GM12878 (cell line): ENCODE measurements at regions not wholly inside any gene's neighbourhood (a gene's known extent, or its start where the extent isn't known, plus 50 kb on each side); places are given as distances from the start of the nearest gene placed in this dataset.

Experiments
- ATAC-seq: fragments of 200-7000 bp; cut with Tn5 transposase; 3 replicates; pipeline ENCODE4 v1.9.1; 2020; ENCODE audit warnings: mild to moderate bottlenecking, moderate library complexity
- BruUV-seq: library from RNA; stranded (reverse); fragments of 400-500 nt; replicated peaks from 2 replicates; lab custom pipeline; 2021; lab: Mats Ljungman, UMichigan
- CTCF ChIA-PET: fragments of 300-600 bp; sonication (Branson Sonifier 250); formaldehyde crosslinking; extraction: SDS; loops from one replicate; lab custom pipeline; 2021; ENCODE audit warnings: inconsistent platforms; lab: Yijun Ruan, JAX
- POLR2A ChIA-PET: fragments of 350-600 bp; formaldehyde crosslinking; extraction: SDS; loops from one replicate; lab custom pipeline; 2021; ENCODE audit warnings: inconsistent platforms; lab: Charles Lee
- RAD21 ChIA-PET: fragments of 300-600 bp; sonication (Branson Sonifier 250); formaldehyde crosslinking; loops from one replicate; lab custom pipeline; 2023; ENCODE audit warnings: antibody characterized with exemption; ENCODE audit not compliant: unreplicated experiment; lab: Charles Lee
- SMC1A ChIA-PET: fragments of 300-600 bp; sonication (Branson Sonifier 250); formaldehyde crosslinking; loops from one replicate; lab custom pipeline; 2023; ENCODE audit not compliant: unreplicated experiment, uncharacterized antibody; lab: Charles Lee
- DNase-seq: peaks from one replicate; pipeline ENCODE4 v3.0.0-alpha.2; 2011; ENCODE audit warnings: low read depth, low spot score
- FAIRE-seq: peaks from 3 replicates; lab custom pipeline; 2011; peaks lifted over from hg19 to GRCh38; lab: Jason Lieb, UNC
- H2AFZ ChIP-seq: 2 replicates; pipeline ENCODE4 v1.6.0; 2011; ENCODE audit warnings: low read depth, low read length, control low read depth; ENCODE audit not compliant: control insufficient read depth
- H3K27ac ChIP-seq: 2 replicates; pipeline ENCODE4 v1.5.1; 2011; ENCODE audit warnings: control low read depth; ENCODE audit not compliant: control insufficient read depth, insufficient read depth
- H3K27me3 ChIP-seq, 2 experiments: replicated peaks in 1 of 2; 2 replicates each; pipeline versions ENCODE4 v1.6.0 to v1.6.1; 2011; ENCODE audit warnings: low read length in 1 of 2; ENCODE audit not compliant: control insufficient read depth in 2 of 2, insufficient read depth in 2 of 2
- H3K36me3 ChIP-seq, 2 experiments: 2 replicates each; pipeline ENCODE4 v1.5.1; 2011; ENCODE audit warnings: low read length in 1 of 2; ENCODE audit not compliant: control insufficient read depth in 2 of 2, insufficient read depth in 2 of 2
- H3K4me1 ChIP-seq: 2 replicates; pipeline ENCODE4 v1.6.1; 2011; ENCODE audit warnings: mild to moderate bottlenecking, low read length, moderate library complexity, mixed read lengths; ENCODE audit not compliant: control insufficient read depth, insufficient read depth
- H3K4me2 ChIP-seq: 2 replicates; pipeline ENCODE4 v1.6.0; 2011; ENCODE audit warnings: control low read depth; ENCODE audit not compliant: control insufficient read depth, insufficient read depth
- H3K4me3 ChIP-seq: fragments of 200-600 bp; sonication (generic); 2 replicates; pipeline ENCODE4 v1.5.1; 2016
- H3K79me2 ChIP-seq: 2 replicates; pipeline ENCODE4 v1.6.0; 2011; ENCODE audit warnings: low read length; ENCODE audit not compliant: control insufficient read depth, insufficient read depth
- H3K9ac ChIP-seq: 2 replicates; pipeline ENCODE4 v1.8.0; 2011; ENCODE audit warnings: low read length, control low read depth, mixed read lengths; ENCODE audit not compliant: control insufficient read depth, insufficient read depth
- H3K9me3 ChIP-seq: replicated peaks from 3 replicates; pipeline ENCODE4 v1.5.1; 2011; ENCODE audit warnings: mild to moderate bottlenecking, low read length; ENCODE audit not compliant: control insufficient read depth, insufficient read depth
- H4K20me1 ChIP-seq: 2 replicates; pipeline ENCODE4 v1.6.0; 2011; ENCODE audit not compliant: control insufficient read depth, insufficient read depth
- ASH2L ChIP-seq: fragments of 300-600, 200-600 bp; sonication (generic); IDR thresholded peaks from 2 replicates; pipeline ENCODE4 v1.6.1; 2017; ENCODE audit warnings: low read depth, mild to moderate bottlenecking, borderline replicate concordance
- ATF2 ChIP-seq: IDR thresholded peaks from 2 replicates; pipeline ENCODE4 v1.6.1; 2012; ENCODE audit warnings: low read length, inconsistent platforms
- BHLHE40 ChIP-seq, 2 experiments: fragments of 450-650 bp in 1 of 2; IDR thresholded peaks; 2 replicates each; pipeline ENCODE4 v1.6.1; 2011 to 2017; ENCODE audit warnings: low read depth in 2 of 2, borderline replicate concordance in 1 of 2, improper control_type of control experiment in 1 of 2, low read length in 1 of 2, mild to moderate bottlenecking in 1 of 2
- CHD1 ChIP-seq: IDR thresholded peaks from 2 replicates; pipeline ENCODE4 v1.6.1; 2012; ENCODE audit warnings: low read depth, low read length, improper control_type of control experiment
- EGR1 ChIP-seq, 2 experiments: IDR thresholded peaks; 1 replicate in 1 of 2; 2 replicates in 1 of 2; pipeline ENCODE4 v1.6.1; 2011 to 2012; ENCODE audit warnings: low read depth in 2 of 2, low read length in 2 of 2, borderline replicate concordance in 1 of 2, mild to moderate bottlenecking in 1 of 2, moderate library complexity in 1 of 2
- FOXK2 ChIP-seq: fragments of 450-650 bp; IDR thresholded peaks from 2 replicates; pipeline ENCODE4 v1.6.1; 2017; ENCODE audit warnings: mild to moderate bottlenecking, moderate library complexity
- IKZF2 ChIP-seq, 2 experiments: fragments of 450-650 bp; IDR thresholded peaks; 2 replicates each; pipeline ENCODE4 v1.6.1; 2017; ENCODE audit warnings: mild to moderate bottlenecking in 2 of 2, moderate library complexity in 2 of 2
- IRF3 ChIP-seq: fragments of 450-650 bp; IDR thresholded peaks from 2 replicates; pipeline ENCODE4 v1.6.1; 2014; ENCODE audit warnings: mild to moderate bottlenecking
- IRF4 ChIP-seq: IDR thresholded peaks from 2 replicates; pipeline ENCODE4 v1.6.1; 2011; ENCODE audit warnings: low read depth, low read length
- JUNB ChIP-seq: IDR thresholded peaks from 2 replicates; pipeline ENCODE4 v1.6.1; 2016; ENCODE audit warnings: antibody characterized with exemption, mild to moderate bottlenecking
- NFIC ChIP-seq: IDR thresholded peaks from 2 replicates; pipeline ENCODE4 v1.6.1; 2012; ENCODE audit warnings: low read depth, mild to moderate bottlenecking, inconsistent platforms, low read length, moderate library complexity
- NRF1 ChIP-seq: conservative IDR thresholded peaks from 2 replicates; pipeline ENCODE4 v1.6.1; 2011; ENCODE audit warnings: mild to moderate bottlenecking, low read depth, low read length, improper control_type of control experiment
- RAD51 ChIP-seq: fragments of 450-650 bp; IDR thresholded peaks from 2 replicates; pipeline ENCODE4 v1.6.1; 2016; ENCODE audit warnings: moderate library complexity, mild to moderate bottlenecking, inconsistent platforms
- SPI1 ChIP-seq: IDR thresholded peaks from 2 replicates; pipeline ENCODE4 v1.6.1; 2011; ENCODE audit warnings: low read depth, mild to moderate bottlenecking, low read length, moderate library complexity, borderline replicate concordance; ENCODE audit not compliant: insufficient read depth
- YBX1 ChIP-seq: fragments of 450-650 bp; IDR thresholded peaks from 2 replicates; pipeline ENCODE4 v1.6.1; 2016; ENCODE audit warnings: antibody characterized with exemption
- ZNF207 ChIP-seq: fragments of 450-650 bp; IDR thresholded peaks from 2 replicates; pipeline ENCODE4 v1.6.1; 2014; ENCODE audit warnings: antibody characterized with exemption, mild to moderate bottlenecking, borderline replicate concordance
- ZNF24 ChIP-seq: fragments of 450-650 bp; IDR thresholded peaks from 2 replicates; pipeline ENCODE4 v1.6.1; 2017; ENCODE audit warnings: antibody characterized with exemption, mild to moderate bottlenecking
- WGBS: methylation state at CpG from one replicate; pipeline ENCODE4 v1.1.6; 2016; ENCODE audit warnings: low lambda C conversion rate; ENCODE audit not compliant: insufficient replicate concordance, insufficient coverage; ENCODE audit errors: missing lambda C conversion rate; 5-methylcytosine and 5-hydroxymethylcytosine counted together
- in situ Hi-C: fragments of 300-500 bp; cut with MboI; formaldehyde crosslinking; loops from 9 replicates; pipeline ENCODE4 v1.14.3; 2018; ENCODE audit warnings: mixed read lengths
- intact Hi-C: fragments of 100-400 bp; cut with micrococcal nuclease; formaldehyde crosslinking; loops from one replicate; pipeline ENCODE4 v1.14.2; 2022; ENCODE audit not compliant: unreplicated experiment
- TF ChIP-seq, protein P1 (sequence below): fragments of 450-650 bp; IDR thresholded peaks from 2 replicates; pipeline ENCODE4 v1.6.1; 2017; ENCODE audit warnings: mild to moderate bottlenecking, low read depth, inconsistent platforms; ENCODE audit not compliant: poor library complexity, severe bottlenecking
- TF ChIP-seq, protein P2 (sequence below): IDR thresholded peaks from 2 replicates; pipeline ENCODE4 v1.6.1; 2011; ENCODE audit warnings: borderline replicate concordance, low read depth, mild to moderate bottlenecking, moderate library complexity, mixed read lengths, low read length; ENCODE audit not compliant: insufficient read depth; ENCODE audit errors: extremely low read length

- ChIA-PET CTCF (no interaction called here), POLR2A (no interaction called here), SMC1A (no interaction called here), RAD21 (no interaction called here)
- Histone ChIP-seq H3K9me3 (no peaks in the 10 kb centered on the region; the same call in 2 of the 3 replicates), H3K27me3 (no peaks in the 10 kb centered on the region; a peak in 1 of 4 replicates), H3K4me3 (no peak overlapping the region), H3K4me2 (no peak overlapping the region), H4K20me1 (no peaks in the 10 kb centered on the region), H3K79me2 (no peaks in the 10 kb centered on the region), H3K4me1 (no peaks in the 10 kb centered on the region), H3K27ac (no peak overlapping the region), H3K9ac (no peak overlapping the region), H3K36me3 (no peaks in the 10 kb centered on the region), H2AFZ (no peak overlapping the region)
- peak; percentile 72 for ATAC-seq
- no peak for FAIRE-seq
- WGBS, result 0% methylated on average over 5 of the region's 5 CpGs
- no TSS peak for BruUV-seq
- intact Hi-C loops (no loop called here), in situ Hi-C loops (no loop called here)
- no peak for DNase-seq
- TF ChIP-seq IRF3 (no peak), IKZF2 (IDR thresholded peaks at IDR 0.05) (no peak), CHD1 (no peak), EGR1 (IDR thresholded peaks at IDR 0.05; ENCODE audit: borderline replicate concordance in 1 of 2, low read depth in 2 of 2, low read length in 2 of 2) (no peak), RAD51 (peak; percentile 85), BHLHE40 (IDR thresholded peaks at IDR 0.05; ENCODE audit: borderline replicate concordance in 1 of 2, low read depth in 2 of 2, low read length in 1 of 2) (0 out of 4 replicates have a peak, but pooled peaks of 1 of the 2 experiments have one; percentile 13), IRF4 (peak; percentile 47; the same call in 1 of the 2 replicates), ASH2L (no peak), FOXK2 (no peak), JUNB (peak; percentile 64; the same call in 1 of the 2 replicates), YBX1 (no peak), ZNF24 (no peak), SPI1 (no peak), ZNF207 (no peak), NFIC (0 out of 2 replicates have a peak, but pooled peaks have one; percentile 27), ATF2 (0 out of 2 replicates have a peak, but pooled peaks have one; percentile 54), NRF1 (no peak)
- TF ChIP-seq, protein P1, sequence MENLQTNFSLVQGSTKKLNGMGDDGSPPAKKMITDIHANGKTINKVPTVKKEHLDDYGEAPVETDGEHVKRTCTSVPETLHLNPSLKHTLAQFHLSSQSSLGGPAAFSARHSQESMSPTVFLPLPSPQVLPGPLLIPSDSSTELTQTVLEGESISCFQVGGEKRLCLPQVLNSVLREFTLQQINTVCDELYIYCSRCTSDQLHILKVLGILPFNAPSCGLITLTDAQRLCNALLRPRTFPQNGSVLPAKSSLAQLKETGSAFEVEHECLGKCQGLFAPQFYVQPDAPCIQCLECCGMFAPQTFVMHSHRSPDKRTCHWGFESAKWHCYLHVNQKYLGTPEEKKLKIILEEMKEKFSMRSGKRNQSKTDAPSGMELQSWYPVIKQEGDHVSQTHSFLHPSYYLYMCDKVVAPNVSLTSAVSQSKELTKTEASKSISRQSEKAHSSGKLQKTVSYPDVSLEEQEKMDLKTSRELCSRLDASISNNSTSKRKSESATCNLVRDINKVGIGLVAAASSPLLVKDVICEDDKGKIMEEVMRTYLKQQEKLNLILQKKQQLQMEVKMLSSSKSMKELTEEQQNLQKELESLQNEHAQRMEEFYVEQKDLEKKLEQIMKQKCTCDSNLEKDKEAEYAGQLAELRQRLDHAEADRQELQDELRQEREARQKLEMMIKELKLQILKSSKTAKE, result no peak
- TF ChIP-seq, protein P2, sequence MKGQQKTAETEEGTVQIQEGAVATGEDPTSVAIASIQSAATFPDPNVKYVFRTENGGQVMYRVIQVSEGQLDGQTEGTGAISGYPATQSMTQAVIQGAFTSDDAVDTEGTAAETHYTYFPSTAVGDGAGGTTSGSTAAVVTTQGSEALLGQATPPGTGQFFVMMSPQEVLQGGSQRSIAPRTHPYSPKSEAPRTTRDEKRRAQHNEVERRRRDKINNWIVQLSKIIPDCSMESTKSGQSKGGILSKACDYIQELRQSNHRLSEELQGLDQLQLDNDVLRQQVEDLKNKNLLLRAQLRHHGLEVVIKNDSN, result peak; percentile 41
These were observed 590.2 kb upstream of the TBL1XR1 start for GRCh38 chr3:177787279-177788041.
